Left ventricle myocardium inferior (tissue), 1 donor: ENCODE measurements at regions not wholly inside any gene's neighbourhood (a gene's known extent, or its start where the extent isn't known, plus 50 kb on each side); places are given as distances from the start of the nearest gene placed in this dataset.
"Not testable (repeated sequence)": the region's sequence is repeated elsewhere in the genome, so short reads cannot be mapped to it uniquely, and the experiment has no call there.

Source experiments
- DNase-seq: peaks from one replicate; pipeline ENCODE4 v3.0.0-alpha.2; 2020
- H3K27ac ChIP-seq: fragments of 200-600 bp; replicated peaks from 2 replicates; pipeline ENCODE4 v1.8.0; 2021
- H3K27me3 ChIP-seq: fragments of 200-600 bp; 2 replicates; pipeline ENCODE4 v1.8.0; 2021; ENCODE audit warnings: low read depth
- H3K36me3 ChIP-seq: fragments of 200-600 bp; 2 replicates; pipeline ENCODE4 v1.8.0; 2021
- H3K4me1 ChIP-seq: fragments of 200-600 bp; 2 replicates; pipeline ENCODE4 v1.8.0; 2021
- H3K4me3 ChIP-seq: fragments of 200-600 bp; 2 replicates; pipeline ENCODE4 v1.8.0; 2021; ENCODE audit warnings: mild to moderate bottlenecking, moderate library complexity
- H3K9me3 ChIP-seq: fragments of 200-600 bp; replicated peaks from 2 replicates; pipeline ENCODE4 v1.8.0; 2021
- CTCF ChIP-seq: fragments of 200-600 bp; IDR thresholded peaks from 2 replicates; pipeline ENCODE4 v1.8.0; 2021; ENCODE audit warnings: antibody characterized with exemption, mild to moderate bottlenecking, borderline replicate concordance
- intact Hi-C: fragments of 100-400 bp; cut with micrococcal nuclease; formaldehyde crosslinking; loops from one replicate; pipeline ENCODE4 v1.11.0; 2022
- donor health status: DM: no; HTN: yes; CAD: no; lungs with severe emphysema.

DNA sequence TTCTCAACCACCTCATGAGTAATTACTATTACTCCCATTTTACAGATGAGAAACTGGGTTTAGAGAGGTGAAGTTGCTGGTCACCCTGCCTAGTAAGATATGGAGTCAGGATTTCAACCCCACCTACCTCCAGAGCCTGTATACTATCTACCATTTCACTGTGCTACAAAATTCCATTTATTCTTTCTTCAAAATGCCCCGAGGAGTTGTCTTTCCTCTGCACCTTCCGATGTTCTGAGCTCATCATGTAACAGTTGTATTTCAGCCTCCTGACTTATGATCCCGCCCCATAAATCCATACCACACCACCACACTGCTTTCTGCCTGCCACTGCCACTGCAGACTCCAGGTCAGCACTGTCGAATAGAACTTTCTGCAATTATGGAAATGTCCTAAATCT is 71.3 kb upstream of the SLC25A36 start:
- Histone ChIP-seq H3K4me3 (no peak overlapping the region), H3K4me1 (no peaks in the 10 kb centered on the region), H3K9me3 (peaks cover 16% of the 10 kb centered on the region), H3K36me3 (no peaks in the 10 kb centered on the region), H3K27me3 (no peaks in the 10 kb centered on the region), H3K27ac (no peak overlapping the region)
- intact Hi-C loops = no loop called here
- TF ChIP-seq CTCF = no peak
- DNase-seq = no peak

GRCh38 chr3:140871022-140871421 is 70.6 kb upstream of the SLC25A36 start:
- H3K27me3 ChIP-seq = no peaks in the 10 kb centered on the region
- no peaks in the 10 kb centered on the region for H3K4me1 ChIP-seq
- H3K9me3 ChIP-seq = peaks cover 10% of the 10 kb centered on the region
- no peak overlapping the region for H3K4me3 ChIP-seq
- H3K36me3 ChIP-seq = no peaks in the 10 kb centered on the region
- intact Hi-C loops = no loop called here
- TF ChIP-seq CTCF = no peak
- H3K27ac ChIP-seq = no peak overlapping the region
- no peak for DNase-seq

- H3K27me3 ChIP-seq, H3K4me1 ChIP-seq, H3K36me3 ChIP-seq, H3K4me3 ChIP-seq, DNase-seq, H3K27ac ChIP-seq, intact Hi-C loops, H3K9me3 ChIP-seq: not testable (repeated sequence)
Observed at GRCh38 chr3:140872165-140872564, 69.5 kb upstream of the SLC25A36 start.

DNA sequence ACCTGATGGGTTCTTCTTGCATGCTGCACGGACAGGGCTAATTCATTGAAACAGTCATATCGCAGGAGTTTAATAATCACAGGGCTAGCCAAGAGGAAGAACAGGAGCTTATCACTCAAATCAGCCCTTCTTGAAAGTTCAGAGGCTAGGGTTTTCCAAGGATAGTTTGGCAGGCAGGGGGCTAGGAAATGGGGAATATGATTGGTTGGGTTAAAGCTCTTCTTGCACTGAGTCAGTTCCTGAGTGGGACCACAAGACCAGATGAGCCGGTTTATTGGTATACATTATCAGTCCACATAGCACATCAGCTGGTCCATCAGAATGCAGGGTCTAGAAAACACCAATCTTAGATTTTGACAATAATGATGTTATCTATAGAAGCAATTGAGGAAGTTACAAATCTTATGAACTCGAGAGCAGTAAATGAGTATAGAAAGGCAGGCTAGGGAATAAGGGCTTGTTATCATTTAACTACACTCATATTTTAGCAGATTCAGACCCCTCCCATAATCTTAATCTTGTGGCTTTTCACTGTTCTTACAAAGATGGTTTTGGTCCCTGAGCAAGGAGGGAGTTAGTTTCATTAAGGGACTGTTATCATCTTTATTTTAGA is 58.1 kb upstream of the SLC25A36 start:
- no peak overlapping the region for H3K27ac ChIP-seq
- no peak for DNase-seq
- H3K36me3 ChIP-seq = no peaks in the 10 kb centered on the region
- intact Hi-C loops = no loop called here
- no peaks in the 10 kb centered on the region for H3K9me3 ChIP-seq
- no peak overlapping the region for H3K4me3 ChIP-seq
- TF ChIP-seq CTCF = no peak
- no peaks in the 10 kb centered on the region for H3K4me1 ChIP-seq
- no peaks in the 10 kb centered on the region for H3K27me3 ChIP-seq

GRCh38 chr3:140885697-140886096 is 55.9 kb upstream of the SLC25A36 start:
- H3K9me3 ChIP-seq, intact Hi-C loops, DNase-seq: not testable (repeated sequence)

More at GRCh38 chr3:140885697-140886096, 55.9 kb upstream of the SLC25A36 start:
- H3K36me3 ChIP-seq, H3K27ac ChIP-seq, H3K4me1 ChIP-seq, H3K27me3 ChIP-seq, H3K4me3 ChIP-seq: not testable (repeated sequence)
